H1 (cell line): ENCODE measurements at regions not wholly inside any gene's neighbourhood (a gene's known extent, or its start where the extent isn't known, plus 50 kb on each side); places are given as distances from the start of the nearest gene placed in this dataset.

ENCODE experiments used
- BCL11A ChIP-seq, 2 experiments: IDR thresholded peaks; one replicate each; pipeline ENCODE4 v1.6.1; 2011; ENCODE audit warnings: low read depth in 2 of 2, low read length in 2 of 2, mild to moderate bottlenecking in 2 of 2
- NANOG ChIP-seq: IDR thresholded peaks from 2 replicates; pipeline ENCODE4 v1.6.1; 2011; ENCODE audit warnings: low read length, low read depth, mild to moderate bottlenecking, inconsistent platforms; ENCODE audit not compliant: insufficient read depth, poor library complexity, severe bottlenecking
- POLR2A ChIP-seq, 2 experiments: IDR thresholded peaks; 1 replicate in 1 of 2; 2 replicates in 1 of 2; pipeline ENCODE4 v1.6.1; 2011; ENCODE audit warnings: low read depth in 2 of 2, low read length in 2 of 2, mild to moderate bottlenecking in 2 of 2; ENCODE audit errors: control extremely low read depth in 1 of 2
- POLR2AphosphoS5 ChIP-seq: IDR thresholded peaks from 2 replicates; pipeline ENCODE4 v1.6.1; 2011; ENCODE audit warnings: low read depth, low read length
- SUZ12 ChIP-seq: fragments of 200-600 bp; sonication (generic); IDR thresholded peaks from 2 replicates; pipeline ENCODE4 v1.6.1; 2012; ENCODE audit warnings: mild to moderate bottlenecking, inconsistent platforms, low read length, moderate library complexity, mixed read lengths
- TF ChIP-seq, protein P1 (sequence below): IDR thresholded peaks from 2 replicates; pipeline ENCODE4 v1.6.1; 2012; ENCODE audit warnings: low read length, inconsistent platforms
- TF ChIP-seq, protein P2 (sequence below), 3 experiments: IDR thresholded peaks; 1 replicate in 2 of 3; 2 replicates in 1 of 3; pipeline versions ENCODE4 v1.5.1 to v1.6.1; 2011; ENCODE audit warnings: low read length in 3 of 3, mild to moderate bottlenecking in 3 of 3, inconsistent platforms in 2 of 3, low read depth in 1 of 3, moderate library complexity in 1 of 3; ENCODE audit not compliant: insufficient read depth in 1 of 3; ENCODE audit errors: control extremely low read depth in 1 of 3
- TF ChIP-seq, protein P3 (sequence below): IDR thresholded peaks from 2 replicates; pipeline ENCODE4 v1.6.1; 2011; ENCODE audit warnings: low read depth, mild to moderate bottlenecking, low read length; ENCODE audit not compliant: insufficient read depth

DNA sequence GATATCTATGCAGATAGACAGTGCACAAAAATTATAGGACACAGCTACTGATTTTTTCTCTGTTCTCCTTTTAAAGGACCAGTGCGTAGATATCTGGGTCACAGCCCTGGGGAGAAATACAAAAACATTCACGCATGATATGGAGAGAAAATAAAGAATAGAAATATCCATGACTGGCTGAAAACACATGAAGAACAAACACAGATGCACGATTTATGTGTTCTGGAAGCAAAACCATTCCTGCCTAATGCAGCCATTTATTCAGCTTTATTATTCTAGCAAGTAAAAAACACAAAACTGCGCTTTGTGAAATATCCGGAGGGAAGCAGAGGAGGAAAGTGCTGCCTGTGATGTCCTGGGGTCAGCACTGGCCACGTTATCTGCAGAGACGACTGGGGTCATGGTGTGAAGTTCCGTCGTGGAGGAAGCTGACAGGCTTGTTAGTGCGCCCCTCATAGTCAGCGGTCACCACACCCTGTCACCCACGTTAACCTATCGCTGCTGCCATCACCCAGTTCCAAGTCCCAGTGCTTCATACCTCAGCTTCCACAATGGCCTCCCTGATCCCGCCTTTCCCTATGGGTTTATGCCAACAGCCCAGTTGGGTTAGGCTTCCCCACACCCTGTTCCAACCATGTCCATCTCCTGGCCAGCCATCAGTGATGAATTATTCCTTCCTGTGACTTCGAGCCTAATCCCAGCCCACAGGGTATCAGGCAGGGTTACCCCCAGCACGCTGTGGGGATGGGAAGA lies 86.6 kb upstream of the RPS6KA2 start:
- TF ChIP-seq SUZ12 (no peak), POLR2AphosphoS5 (no peak), NANOG (no peak), BCL11A (IDR thresholded peaks at IDR 0.05; ENCODE audit: low read depth in 2 of 2, low read length in 2 of 2) (no peak), POLR2A (IDR thresholded peaks at IDR 0.05; ENCODE audit: control extremely low read depth in 1 of 2, low read depth in 2 of 2, low read length in 2 of 2) (no peak)
- TF ChIP-seq, protein P1, sequence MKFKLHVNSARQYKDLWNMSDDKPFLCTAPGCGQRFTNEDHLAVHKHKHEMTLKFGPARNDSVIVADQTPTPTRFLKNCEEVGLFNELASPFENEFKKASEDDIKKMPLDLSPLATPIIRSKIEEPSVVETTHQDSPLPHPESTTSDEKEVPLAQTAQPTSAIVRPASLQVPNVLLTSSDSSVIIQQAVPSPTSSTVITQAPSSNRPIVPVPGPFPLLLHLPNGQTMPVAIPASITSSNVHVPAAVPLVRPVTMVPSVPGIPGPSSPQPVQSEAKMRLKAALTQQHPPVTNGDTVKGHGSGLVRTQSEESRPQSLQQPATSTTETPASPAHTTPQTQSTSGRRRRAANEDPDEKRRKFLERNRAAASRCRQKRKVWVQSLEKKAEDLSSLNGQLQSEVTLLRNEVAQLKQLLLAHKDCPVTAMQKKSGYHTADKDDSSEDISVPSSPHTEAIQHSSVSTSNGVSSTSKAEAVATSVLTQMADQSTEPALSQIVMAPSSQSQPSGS: no peak
- TF ChIP-seq, protein P2, sequence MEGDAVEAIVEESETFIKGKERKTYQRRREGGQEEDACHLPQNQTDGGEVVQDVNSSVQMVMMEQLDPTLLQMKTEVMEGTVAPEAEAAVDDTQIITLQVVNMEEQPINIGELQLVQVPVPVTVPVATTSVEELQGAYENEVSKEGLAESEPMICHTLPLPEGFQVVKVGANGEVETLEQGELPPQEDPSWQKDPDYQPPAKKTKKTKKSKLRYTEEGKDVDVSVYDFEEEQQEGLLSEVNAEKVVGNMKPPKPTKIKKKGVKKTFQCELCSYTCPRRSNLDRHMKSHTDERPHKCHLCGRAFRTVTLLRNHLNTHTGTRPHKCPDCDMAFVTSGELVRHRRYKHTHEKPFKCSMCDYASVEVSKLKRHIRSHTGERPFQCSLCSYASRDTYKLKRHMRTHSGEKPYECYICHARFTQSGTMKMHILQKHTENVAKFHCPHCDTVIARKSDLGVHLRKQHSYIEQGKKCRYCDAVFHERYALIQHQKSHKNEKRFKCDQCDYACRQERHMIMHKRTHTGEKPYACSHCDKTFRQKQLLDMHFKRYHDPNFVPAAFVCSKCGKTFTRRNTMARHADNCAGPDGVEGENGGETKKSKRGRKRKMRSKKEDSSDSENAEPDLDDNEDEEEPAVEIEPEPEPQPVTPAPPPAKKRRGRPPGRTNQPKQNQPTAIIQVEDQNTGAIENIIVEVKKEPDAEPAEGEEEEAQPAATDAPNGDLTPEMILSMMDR (IDR thresholded peaks at IDR 0.05; ENCODE audit: control extremely low read depth in 1 of 3, insufficient read depth in 1 of 3, low read depth in 1 of 3, low read length in 3 of 3): no peak
- TF ChIP-seq, protein P3, sequence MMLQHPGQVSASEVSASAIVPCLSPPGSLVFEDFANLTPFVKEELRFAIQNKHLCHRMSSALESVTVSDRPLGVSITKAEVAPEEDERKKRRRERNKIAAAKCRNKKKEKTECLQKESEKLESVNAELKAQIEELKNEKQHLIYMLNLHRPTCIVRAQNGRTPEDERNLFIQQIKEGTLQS: no peak
